Prostate gland (tissue), 2 donors: ENCODE measurements at regions not wholly inside any gene's neighbourhood (a gene's known extent, or its start where the extent isn't known, plus 50 kb on each side); places are given as distances from the start of the nearest gene placed in this dataset.

ENCODE experiments used
- DNase-seq: peaks from one replicate; pipeline ENCODE4 v3.0.0-alpha.2; 2019; ENCODE audit warnings: low spot score
- H3K27ac ChIP-seq, 2 donors: fragments of 200-600 bp; sonication (generic); 2 replicates each; pipeline ENCODE4 v1.5.1; 2017 to 2019
- H3K27me3 ChIP-seq: fragments of 200-600 bp; sonication (generic); replicated peaks from 2 replicates; pipeline ENCODE4 v1.5.1; 2019; ENCODE audit not compliant: insufficient read depth
- H3K36me3 ChIP-seq, 2 donors: fragments of 200-600 bp; sonication (generic); 1 replicate in 1 of 2; 2 replicates in 1 of 2; pipeline versions ENCODE4 v1.5.1 to v1.8.1; 2017 to 2019
- H3K4me1 ChIP-seq: fragments of 200-600 bp; sonication (generic); replicated peaks from 2 replicates; pipeline ENCODE4 v1.5.1; 2019
- H3K4me3 ChIP-seq, 2 donors: fragments of 200-600 bp; sonication (generic); 2 replicates each; pipeline ENCODE4 v1.5.1; 2017 to 2019
- H3K9me3 ChIP-seq: fragments of 200-600 bp; sonication (generic); 2 replicates; pipeline ENCODE4 v1.5.1; 2017
- CTCF ChIP-seq, 4 experiments: fragments of 200-600 bp in 2 of 4; fragments of 450-650 bp in 2 of 4; sonication (generic) in 2 of 4; IDR thresholded peaks; 1 replicate in 3 of 4; 2 replicates in 1 of 4; pipeline ENCODE4 v1.5.1; 2016 to 2019; ENCODE audit warnings: antibody characterized with exemption in 4 of 4, mild to moderate bottlenecking in 2 of 4, moderate library complexity in 2 of 4
- POLR2A ChIP-seq: fragments of 450-650 bp; IDR thresholded peaks from one replicate; pipeline ENCODE4 v1.6.1; 2016; ENCODE audit warnings: antibody characterized with exemption, mild to moderate bottlenecking
- POLR2AphosphoS5 ChIP-seq: sonication (generic); formaldehyde crosslinking; IDR thresholded peaks from one replicate; pipeline ENCODE4 v1.6.1; 2017; ENCODE audit warnings: antibody characterized with exemption
- WGBS: methylation state at CpG from one replicate; pipeline ENCODE4 v1.1.5; 2018; 5-methylcytosine and 5-hydroxymethylcytosine counted together
- intact Hi-C: fragments of 100-400 bp; cut with DNase I; formaldehyde crosslinking; loops from one replicate; pipeline ENCODE4 v1.14.2; 2022

- Histone ChIP-seq H3K36me3 (no peaks in the 10 kb centered on the region), H3K4me1 (no peaks in the 10 kb centered on the region), H3K27me3 (no peaks in the 10 kb centered on the region), H3K27ac (no peak overlapping the region), H3K9me3 (no peaks in the 10 kb centered on the region), H3K4me3 (no peak overlapping the region)
- TF ChIP-seq POLR2A (no peak), CTCF (IDR thresholded peaks at IDR 0.05) (no peak), POLR2AphosphoS5 (no peak)
- 51% methylated on average over 2 of the region's 2 CpGs for WGBS
- intact Hi-C loops, result no loop called here
- DNase-seq, result no peak
Measured at GRCh38 chr5:155750101-155750500, 576.9 kb upstream of the SGCD start.

GRCh38 chr5:155750571-155750970 is 576.4 kb upstream of the SGCD start:
- no peaks in the 10 kb centered on the region for H3K4me1 ChIP-seq
- DNase-seq, result no peak
- H3K4me3 ChIP-seq, result no peak overlapping the region
- no peaks in the 10 kb centered on the region for H3K36me3 ChIP-seq
- no peaks in the 10 kb centered on the region for H3K9me3 ChIP-seq
- H3K27me3 ChIP-seq, result no peaks in the 10 kb centered on the region
- no peak overlapping the region for H3K27ac ChIP-seq
- no peak for TF ChIP-seq CTCF (IDR thresholded peaks at IDR 0.05)
- TF ChIP-seq POLR2AphosphoS5, result no peak
- no peak for TF ChIP-seq POLR2A
- intact Hi-C loops, result no loop called here

GRCh38 chr5:155753943-155754581 is 572.9 kb upstream of the SGCD start:
- DNase-seq, result no peak
- Histone ChIP-seq H3K36me3 (no peaks in the 10 kb centered on the region), H3K27me3 (no peaks in the 10 kb centered on the region), H3K4me1 (no peaks in the 10 kb centered on the region), H3K9me3 (no peaks in the 10 kb centered on the region), H3K27ac (no peak overlapping the region), H3K4me3 (no peak overlapping the region)
- WGBS, result 89% methylated on average over 3 of the region's 3 CpGs
- intact Hi-C loops, result no loop called here
- TF ChIP-seq CTCF (IDR thresholded peaks at IDR 0.05), result no peak
- no peak for TF ChIP-seq POLR2AphosphoS5
- no peak for TF ChIP-seq POLR2A

GRCh38 chr5:155759252-155759651 is 567.7 kb upstream of the SGCD start:
- intact Hi-C loops, result no loop called here
- Histone ChIP-seq H3K36me3 (no peaks in the 10 kb centered on the region), H3K4me3 (no peak overlapping the region), H3K9me3 (no peaks in the 10 kb centered on the region), H3K4me1 (no peaks in the 10 kb centered on the region), H3K27me3 (no peaks in the 10 kb centered on the region), H3K27ac (no peak overlapping the region)
- 92% methylated on average over 2 of the region's 2 CpGs for WGBS
- TF ChIP-seq CTCF (IDR thresholded peaks at IDR 0.05) (no peak), POLR2AphosphoS5 (no peak), POLR2A (no peak)
- no peak for DNase-seq

- H3K9me3 ChIP-seq, result no peaks in the 10 kb centered on the region
- no peak for TF ChIP-seq CTCF (IDR thresholded peaks at IDR 0.05)
- H3K36me3 ChIP-seq, result no peaks in the 10 kb centered on the region
- H3K4me1 ChIP-seq, result no peaks in the 10 kb centered on the region
- intact Hi-C loops, result no loop called here
- no peak overlapping the region for H3K4me3 ChIP-seq
- DNase-seq, result no peak
- no peak overlapping the region for H3K27ac ChIP-seq
- no peaks in the 10 kb centered on the region for H3K27me3 ChIP-seq
Measured at GRCh38 chr5:155759984-155760383, 567.0 kb upstream of the SGCD start.
